Naive thymus-derived CD4-positive, alpha-beta T cell (primary cell): ENCODE measurements at regions not wholly inside any gene's neighbourhood (a gene's known extent, or its start where the extent isn't known, plus 50 kb on each side); places are given as distances from the start of the nearest gene placed in this dataset.

Source experiments
- ATAC-seq: fragments of 150-1000 bp; cut with Tn5 transposase; 2 replicates; pipeline ENCODE4 v1.10.0; 2021; ENCODE audit warnings: mild to moderate bottlenecking, moderate library complexity
- CTCF ChIA-PET: fragments of 350-600 bp; sonication (Branson Sonifier 250); formaldehyde crosslinking; loops from one replicate; lab custom pipeline; 2021; ENCODE audit warnings: antibody characterized with exemption; lab: Charles Lee
- POLR2A ChIA-PET: fragments of 350-600 bp; sonication (Branson Sonifier 250); formaldehyde crosslinking; loops from one replicate; lab custom pipeline; 2021; ENCODE audit warnings: antibody characterized with exemption, inconsistent platforms; lab: Charles Lee
- DNase-seq, 9 donors: peaks; one replicate each; pipeline versions ENCODE4 v3.0.0 to v3.0.0-alpha.2; 2020 to 2022; ENCODE audit warnings: mixed read lengths in 1 of 9
- H3K27ac ChIP-seq: one replicate; pipeline ENCODE4 v1.7.0; 2013; ENCODE audit warnings: mild to moderate bottlenecking, low read depth, low read length, moderate library complexity
- H3K27me3 ChIP-seq, 2 donors: one replicate each; pipeline ENCODE4 v1.7.0; 2013; ENCODE audit warnings: low read length in 2 of 2, mild to moderate bottlenecking in 2 of 2, moderate library complexity in 2 of 2; ENCODE audit not compliant: control insufficient read depth in 2 of 2, insufficient read depth in 2 of 2
- H3K36me3 ChIP-seq, 3 experiments: 1 replicate in 2 of 3; 2 replicates in 1 of 3; pipeline ENCODE4 v1.7.0; 2013; ENCODE audit warnings: low read length in 3 of 3, mild to moderate bottlenecking in 3 of 3, moderate library complexity in 1 of 3; ENCODE audit not compliant: insufficient read depth in 3 of 3, control insufficient read depth in 2 of 3
- H3K4me1 ChIP-seq, 2 donors: one replicate each; pipeline ENCODE4 v1.7.0; 2013; ENCODE audit warnings: low read length in 2 of 2, mild to moderate bottlenecking in 2 of 2, moderate library complexity in 1 of 2; ENCODE audit not compliant: control insufficient read depth in 2 of 2, insufficient read depth in 2 of 2
- H3K4me3 ChIP-seq: 2 replicates; pipeline ENCODE4 v1.7.0; 2013; ENCODE audit warnings: mild to moderate bottlenecking, low read length
- H3K9me3 ChIP-seq, 3 experiments: 1 replicate in 2 of 3; 2 replicates in 1 of 3; pipeline ENCODE4 v1.7.0; 2013; ENCODE audit warnings: low read length in 3 of 3; ENCODE audit not compliant: control insufficient read depth in 2 of 3
- H3K27ac Mint-ChIP-seq, 9 donors: one replicate each; pipeline ENCODE4 v1.8.0; 2020 to 2022; ENCODE audit warnings: mixed read lengths in 9 of 9, mild to moderate bottlenecking in 8 of 9, moderate library complexity in 5 of 9, inconsistent platforms in 2 of 9
- H3K27me3 Mint-ChIP-seq, 5 donors: one replicate each; pipeline ENCODE4 v1.8.0; 2021 to 2022; ENCODE audit warnings: mixed read lengths in 5 of 5, mild to moderate bottlenecking in 1 of 5
- H3K36me3 Mint-ChIP-seq, 5 donors: one replicate each; pipeline ENCODE4 v1.8.0; 2020 to 2022; ENCODE audit warnings: mixed read lengths in 5 of 5, mild to moderate bottlenecking in 3 of 5, inconsistent platforms in 1 of 5
- H3K4me1 Mint-ChIP-seq, 7 donors: one replicate each; pipeline ENCODE4 v1.8.0; 2020 to 2022; ENCODE audit warnings: mixed read lengths in 7 of 7, mild to moderate bottlenecking in 3 of 7, inconsistent platforms in 1 of 7
- H3K4me3 Mint-ChIP-seq, 10 donors: one replicate each; pipeline ENCODE4 v1.8.0; 2020 to 2022; ENCODE audit warnings: mild to moderate bottlenecking in 10 of 10, mixed read lengths in 10 of 10, moderate library complexity in 6 of 10, inconsistent platforms in 2 of 10
- H3K9me3 Mint-ChIP-seq, 11 donors: one replicate each; pipeline ENCODE4 v1.8.0; 2020 to 2022; ENCODE audit warnings: mixed read lengths in 11 of 11, mild to moderate bottlenecking in 4 of 11, inconsistent platforms in 1 of 11, moderate library complexity in 1 of 11
- intact Hi-C, 2 donors: fragments of 100-400 bp; cut with micrococcal nuclease; formaldehyde crosslinking; loops; one replicate each; pipeline ENCODE4 v1.15.1; 2023

DNA sequence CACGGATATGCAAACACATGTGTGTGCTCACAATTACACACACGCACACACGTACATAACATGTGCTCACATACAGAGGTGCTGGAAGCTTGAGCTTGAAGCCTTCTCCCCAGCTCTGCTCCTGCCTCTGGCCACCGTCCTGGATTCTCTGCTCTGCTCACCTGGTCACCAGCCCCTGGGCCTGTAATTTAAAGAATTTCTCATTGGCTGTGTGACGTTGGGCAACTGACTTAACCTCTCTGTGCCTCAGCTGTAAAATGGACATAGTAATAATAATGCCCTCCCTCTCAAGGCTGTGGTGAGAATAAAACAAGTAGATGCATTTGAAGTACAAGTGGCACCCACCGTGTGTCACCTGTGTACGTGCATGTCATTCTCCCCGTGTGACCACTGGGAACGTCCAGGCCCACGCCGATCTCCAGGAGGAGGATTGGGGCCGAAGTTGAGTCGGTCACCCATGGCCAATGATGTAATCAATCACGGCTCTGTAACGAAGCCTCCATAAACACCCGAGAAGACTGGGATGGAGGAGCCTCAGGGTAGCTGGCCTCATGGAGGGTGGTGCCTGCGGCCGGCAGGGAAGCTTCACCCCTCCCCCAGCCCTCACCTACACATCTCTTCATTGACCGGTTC is 160.9 kb upstream of the AFDN start:
- Histone ChIP-seq H3K36me3 (no peaks in the 10 kb centered on the region), H3K27ac (no peak overlapping the region), H3K27me3 (no peaks in the 10 kb centered on the region), H3K9me3 (no peaks in the 10 kb centered on the region), H3K4me1 (no peaks in the 10 kb centered on the region), H3K4me3 (no peak overlapping the region)
- Mint-ChIP-seq H3K27ac (no peak overlapping the region), H3K36me3 (no peaks in the 10 kb centered on the region), H3K4me1 (no peaks in the 10 kb centered on the region), H3K9me3 (peaks cover 0 to 3% (median 0%) of the 10 kb centered on the region in 11 donors), H3K4me3 (no peak overlapping the region), H3K27me3 (peaks cover 0 to 13% (median 2%) of the 10 kb centered on the region in 5 donors)
- CTCF ChIA-PET = no interaction called here
- DNase-seq (no peak), ATAC-seq (no peak)
- intact Hi-C loops = no loop called here
- POLR2A ChIA-PET = no interaction called here

DNA sequence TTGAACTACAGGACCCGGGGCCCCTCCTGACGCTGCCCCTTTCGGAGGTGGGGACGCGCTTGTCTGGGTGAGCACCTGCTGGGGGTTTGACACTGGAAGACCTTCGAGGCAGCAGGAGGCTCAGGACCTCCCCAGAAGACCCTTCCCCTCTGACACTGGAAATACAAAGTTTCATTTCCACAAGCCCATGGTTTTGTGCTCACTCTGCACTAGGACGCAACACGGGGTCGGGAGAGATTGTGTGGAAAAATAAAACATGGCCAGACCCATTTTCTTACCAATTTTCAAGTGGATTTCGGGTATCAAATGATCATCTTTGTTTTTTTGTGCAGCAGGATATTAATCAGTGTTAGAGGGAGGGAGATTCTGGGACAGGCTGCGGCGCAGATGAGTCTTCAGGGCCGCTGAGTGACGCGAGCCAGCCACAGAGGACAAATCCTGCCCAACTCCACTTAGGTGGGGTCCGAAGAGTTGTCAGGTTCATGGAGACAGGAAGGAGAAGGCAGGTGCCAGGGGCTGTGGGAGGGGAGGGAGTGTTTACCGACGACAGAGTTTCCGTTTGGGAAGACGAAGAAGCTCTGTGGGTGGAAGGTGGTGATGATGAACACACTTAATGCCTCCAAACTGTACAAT is 160.0 kb upstream of the AFDN start:
- intact Hi-C loops = no loop called here
- Mint-ChIP-seq H3K36me3 (peaks cover 0 to 5% (median 0%) of the 10 kb centered on the region in 5 donors), H3K27ac (no peak overlapping the region), H3K4me1 (no peaks in the 10 kb centered on the region), H3K27me3 (peaks cover 0 to 13% (median 2%) of the 10 kb centered on the region in 5 donors), H3K4me3 (no peak overlapping the region), H3K9me3 (peaks cover 0 to 8% (median 1%) of the 10 kb centered on the region in 11 donors)
- Histone ChIP-seq H3K4me1 (no peaks in the 10 kb centered on the region), H3K36me3 (no peaks in the 10 kb centered on the region), H3K4me3 (no peak overlapping the region), H3K27ac (no peak overlapping the region), H3K9me3 (no peaks in the 10 kb centered on the region), H3K27me3 (no peaks in the 10 kb centered on the region)
- ChIA-PET CTCF (no interaction called here), POLR2A (no interaction called here)
- ATAC-seq (no peak), DNase-seq (no peak)

DNA sequence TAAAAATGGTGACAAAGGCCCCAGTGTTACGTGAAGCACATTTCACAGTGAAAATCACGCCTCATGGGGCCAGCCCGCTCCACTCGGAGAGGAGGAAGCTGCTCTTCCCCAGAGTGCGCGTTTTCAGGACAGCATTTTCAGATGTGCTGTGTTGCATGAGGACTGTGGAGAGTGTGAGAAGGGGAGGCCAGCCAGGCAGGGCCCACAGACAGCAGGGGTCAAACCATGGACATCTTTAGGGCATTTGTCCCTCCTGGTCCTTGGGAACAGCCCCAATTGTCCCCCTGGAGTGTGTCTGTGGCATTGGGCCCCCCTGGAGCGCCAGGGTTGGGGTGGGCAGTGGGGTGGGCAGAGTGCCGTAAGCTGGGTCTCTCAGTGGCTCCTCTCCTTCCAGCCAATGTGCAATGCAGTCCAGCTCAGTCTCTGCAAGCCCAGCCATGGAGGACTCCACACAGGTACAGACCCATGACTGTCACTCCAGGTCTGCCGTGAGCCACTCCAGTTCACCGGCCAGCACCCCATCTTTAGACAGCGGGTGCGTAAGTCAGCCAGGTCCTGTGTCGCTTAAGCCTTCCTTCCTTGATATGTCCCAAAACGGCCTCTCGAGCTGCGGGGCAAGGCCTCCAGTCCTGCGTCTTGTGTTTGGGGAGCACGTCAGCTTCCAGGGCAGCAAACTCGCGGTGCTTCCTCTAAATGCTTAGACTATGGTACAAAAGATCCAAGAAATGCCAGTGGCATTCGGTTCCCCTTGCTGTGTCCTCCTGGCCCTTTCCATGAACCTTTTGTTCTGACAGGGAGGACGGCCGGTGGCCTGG is 159.3 kb upstream of the AFDN start:
- peaks cover 0 to 13% (median 3%) of the 10 kb centered on the region in 11 donors for H3K9me3 Mint-ChIP-seq
- ChIA-PET CTCF (no interaction called here), POLR2A (no interaction called here)
- no peak overlapping the region for H3K27ac Mint-ChIP-seq
- intact Hi-C loops = no loop called here
- no peak overlapping the region for H3K4me3 Mint-ChIP-seq
- H3K27ac ChIP-seq = no peak overlapping the region
- no peak for ATAC-seq
- H3K36me3 Mint-ChIP-seq = peaks cover 0 to 10% (median 0%) of the 10 kb centered on the region in 5 donors
- H3K4me1 ChIP-seq = no peaks in the 10 kb centered on the region
- no peak for DNase-seq
- H3K36me3 ChIP-seq = no peaks in the 10 kb centered on the region
- peaks cover 0 to 13% (median 2%) of the 10 kb centered on the region in 5 donors for H3K27me3 Mint-ChIP-seq
- no peaks in the 10 kb centered on the region for H3K9me3 ChIP-seq
- H3K27me3 ChIP-seq = no peaks in the 10 kb centered on the region
- H3K4me1 Mint-ChIP-seq = no peaks in the 10 kb centered on the region
- H3K4me3 ChIP-seq = no peak overlapping the region

DNA sequence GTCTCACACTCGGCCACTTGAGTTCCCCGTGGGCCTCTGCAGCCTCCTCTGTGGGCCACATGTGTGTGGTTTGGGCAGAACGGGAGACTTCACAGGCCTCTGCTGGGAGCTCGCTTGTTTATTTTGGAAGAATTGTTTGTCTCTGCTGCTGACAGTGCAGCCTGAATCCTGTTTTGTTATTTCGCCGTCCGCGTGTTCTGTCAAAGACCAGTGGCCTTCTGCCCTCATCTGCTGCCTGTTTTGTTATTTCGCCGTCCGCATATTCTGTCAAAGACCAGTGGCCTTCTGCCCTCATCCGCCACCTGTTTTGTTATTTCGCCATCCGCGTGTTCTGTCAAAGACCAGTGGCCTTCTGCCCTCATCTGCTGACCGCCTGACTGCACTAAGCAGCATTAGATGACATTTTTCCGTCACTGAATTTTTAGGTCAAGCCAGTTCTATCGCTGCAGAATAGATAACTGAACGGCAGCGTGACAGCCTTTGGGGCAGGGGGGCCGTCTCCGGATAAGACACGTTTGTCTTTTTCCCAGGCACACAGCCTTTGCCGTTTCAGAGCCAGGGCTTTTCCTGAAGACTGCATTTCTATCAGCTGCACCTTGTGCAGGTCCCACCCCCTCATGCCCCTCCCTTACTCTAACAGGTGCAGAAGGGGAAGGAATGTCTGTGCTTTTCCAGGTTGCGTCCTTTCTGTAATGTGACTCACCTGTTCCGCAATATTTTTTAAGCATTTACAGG is 158.5 kb upstream of the AFDN start:
- peaks cover 0 to 13% (median 3%) of the 10 kb centered on the region in 5 donors for H3K27me3 Mint-ChIP-seq

DNA sequence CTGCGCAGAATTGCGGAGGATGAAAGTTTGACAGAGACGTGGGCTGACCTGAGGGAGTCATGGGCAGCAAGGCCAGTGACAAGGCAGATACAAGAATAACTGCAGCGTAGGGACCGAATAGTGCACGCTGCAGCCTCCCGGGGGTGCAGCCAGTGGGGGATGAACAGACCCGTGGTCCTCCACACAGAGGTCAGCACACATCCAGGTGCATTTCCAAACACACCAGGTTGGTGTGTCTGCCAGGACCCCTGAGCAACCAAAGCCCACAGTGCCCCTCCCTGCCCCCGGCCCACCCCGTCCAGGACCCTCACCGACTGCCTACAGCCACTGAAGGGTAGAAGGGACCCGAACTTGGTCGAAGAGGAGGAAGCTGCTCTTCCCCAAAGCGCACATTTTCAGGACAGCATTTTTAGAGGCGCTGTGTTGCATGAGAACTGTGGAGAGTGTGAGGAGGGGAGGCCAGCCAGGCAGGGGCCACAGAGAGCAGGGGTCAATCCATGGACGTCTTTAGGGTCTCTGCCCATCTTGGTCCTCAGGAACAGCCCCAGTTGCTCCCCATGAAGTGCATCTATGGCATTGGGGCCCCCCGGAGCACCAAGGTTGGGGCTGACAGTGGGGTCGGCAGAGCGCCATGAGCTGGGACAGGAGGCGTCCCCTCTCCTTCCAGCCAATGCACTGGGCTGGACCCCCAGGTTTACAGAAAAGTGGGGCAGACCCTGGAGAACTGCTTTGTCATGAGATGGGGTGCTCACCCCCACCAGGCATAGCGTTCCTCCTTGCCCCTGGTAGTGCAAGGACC is 157.8 kb upstream of the AFDN start:
- no peaks in the 10 kb centered on the region for H3K27me3 ChIP-seq
- H3K27ac Mint-ChIP-seq = no peak overlapping the region
- H3K4me1 Mint-ChIP-seq = peaks cover 0 to 1% (median 0%) of the 10 kb centered on the region in 7 donors
- no peak overlapping the region for H3K4me3 ChIP-seq
- H3K36me3 ChIP-seq = no peaks in the 10 kb centered on the region
- DNase-seq (no peak), ATAC-seq (no peak)
- no peak overlapping the region for H3K4me3 Mint-ChIP-seq
- H3K27ac ChIP-seq = no peak overlapping the region
- peaks cover 0 to 16% (median 4%) of the 10 kb centered on the region in 11 donors for H3K9me3 Mint-ChIP-seq
- no peaks in the 10 kb centered on the region for H3K4me1 ChIP-seq
- ChIA-PET CTCF (no interaction called here), POLR2A (no interaction called here)
- H3K36me3 Mint-ChIP-seq = peaks cover 0 to 12% (median 0%) of the 10 kb centered on the region in 5 donors
- H3K9me3 ChIP-seq = no peaks in the 10 kb centered on the region
- intact Hi-C loops = no loop called here
- peaks cover 0 to 13% (median 5%) of the 10 kb centered on the region in 5 donors for H3K27me3 Mint-ChIP-seq

More for the DNA sequence above, 158.5 kb upstream of the AFDN start:
- Mint-ChIP-seq H3K27ac (no peak overlapping the region), H3K9me3 (peaks cover 0 to 16% (median 4%) of the 10 kb centered on the region in 11 donors), H3K4me1 (peaks cover 0 to 1% (median 0%) of the 10 kb centered on the region in 7 donors), H3K36me3 (peaks cover 0 to 12% (median 0%) of the 10 kb centered on the region in 5 donors), H3K4me3 (no peak overlapping the region)
- H3K4me3 ChIP-seq = no peak overlapping the region
- H3K36me3 ChIP-seq = no peaks in the 10 kb centered on the region
- H3K27ac ChIP-seq = no peak overlapping the region
- CTCF ChIA-PET = no interaction called here
- POLR2A ChIA-PET = no interaction called here
- ATAC-seq (no peak), DNase-seq (no peak)
- H3K4me1 ChIP-seq = no peaks in the 10 kb centered on the region
- no peaks in the 10 kb centered on the region for H3K9me3 ChIP-seq
- intact Hi-C loops = no loop called here
- H3K27me3 ChIP-seq = no peaks in the 10 kb centered on the region

DNA sequence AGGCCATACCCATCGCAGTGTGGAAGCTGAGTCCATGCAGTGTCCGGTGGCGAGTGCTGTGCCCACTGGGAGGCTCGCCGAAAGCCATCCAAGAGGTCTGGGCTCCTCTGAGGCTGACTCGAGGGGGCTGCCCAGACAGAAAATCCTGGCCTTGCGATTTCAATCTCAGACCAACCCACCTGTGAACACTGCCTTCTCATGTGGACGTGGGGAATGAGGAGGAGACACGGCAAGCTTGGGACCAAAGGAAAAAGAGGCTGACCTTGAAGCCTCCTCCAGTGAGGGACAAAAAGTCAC is 157.2 kb upstream of the AFDN start:
- Mint-ChIP-seq H3K4me1 (peaks cover 0 to 1% (median 0%) of the 10 kb centered on the region in 7 donors), H3K27ac (no peak overlapping the region), H3K4me3 (no peak overlapping the region), H3K36me3 (peaks cover 0 to 12% (median 0%) of the 10 kb centered on the region in 5 donors), H3K9me3 (peaks cover 0 to 16% (median 4%) of the 10 kb centered on the region in 11 donors), H3K27me3 (peaks cover 4 to 13% (median 8%) of the 10 kb centered on the region in 5 donors)
- H3K4me3 ChIP-seq = no peak overlapping the region
- no peak overlapping the region for H3K27ac ChIP-seq
- ATAC-seq (no peak), DNase-seq (no peak)
- no peaks in the 10 kb centered on the region for H3K36me3 ChIP-seq
- CTCF ChIA-PET = no interaction called here
- H3K9me3 ChIP-seq = no peaks in the 10 kb centered on the region
- POLR2A ChIA-PET = no interaction called here
- no peaks in the 10 kb centered on the region for H3K27me3 ChIP-seq
- intact Hi-C loops = no loop called here
- no peaks in the 10 kb centered on the region for H3K4me1 ChIP-seq
